ENCODE measurements at regions not wholly inside any gene's neighbourhood (a gene's known extent, or its start where the extent isn't known, plus 50 kb on each side); places are given as distances from the start of the nearest gene placed in this dataset.

GRCh38 chr20:12823734-12824133 is 185.0 kb upstream of the SPTLC3 start:
- no peaks in the 10 kb centered on the region for H3K36me3 Mint-ChIP-seq (ENCODE audit: insufficient read depth)
- no peaks in the 10 kb centered on the region for H3K4me1 Mint-ChIP-seq (ENCODE audit: low read depth)
- no peak overlapping the region for H3K4me3 Mint-ChIP-seq (ENCODE audit: low read depth)
- H3K27ac Mint-ChIP-seq = no peak overlapping the region
- TF ChIP-seq, protein P1, sequence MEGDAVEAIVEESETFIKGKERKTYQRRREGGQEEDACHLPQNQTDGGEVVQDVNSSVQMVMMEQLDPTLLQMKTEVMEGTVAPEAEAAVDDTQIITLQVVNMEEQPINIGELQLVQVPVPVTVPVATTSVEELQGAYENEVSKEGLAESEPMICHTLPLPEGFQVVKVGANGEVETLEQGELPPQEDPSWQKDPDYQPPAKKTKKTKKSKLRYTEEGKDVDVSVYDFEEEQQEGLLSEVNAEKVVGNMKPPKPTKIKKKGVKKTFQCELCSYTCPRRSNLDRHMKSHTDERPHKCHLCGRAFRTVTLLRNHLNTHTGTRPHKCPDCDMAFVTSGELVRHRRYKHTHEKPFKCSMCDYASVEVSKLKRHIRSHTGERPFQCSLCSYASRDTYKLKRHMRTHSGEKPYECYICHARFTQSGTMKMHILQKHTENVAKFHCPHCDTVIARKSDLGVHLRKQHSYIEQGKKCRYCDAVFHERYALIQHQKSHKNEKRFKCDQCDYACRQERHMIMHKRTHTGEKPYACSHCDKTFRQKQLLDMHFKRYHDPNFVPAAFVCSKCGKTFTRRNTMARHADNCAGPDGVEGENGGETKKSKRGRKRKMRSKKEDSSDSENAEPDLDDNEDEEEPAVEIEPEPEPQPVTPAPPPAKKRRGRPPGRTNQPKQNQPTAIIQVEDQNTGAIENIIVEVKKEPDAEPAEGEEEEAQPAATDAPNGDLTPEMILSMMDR (IDR thresholded peaks at IDR 0.05; ENCODE audit: unreplicated experiment) = no peak
- DNase-seq (ENCODE audit: low spot score, unreplicated experiment) = no peak
- no peaks in the 10 kb centered on the region for H3K27me3 Mint-ChIP-seq
- no peaks in the 10 kb centered on the region for H3K9me3 Mint-ChIP-seq (ENCODE audit: low read depth)

DNA sequence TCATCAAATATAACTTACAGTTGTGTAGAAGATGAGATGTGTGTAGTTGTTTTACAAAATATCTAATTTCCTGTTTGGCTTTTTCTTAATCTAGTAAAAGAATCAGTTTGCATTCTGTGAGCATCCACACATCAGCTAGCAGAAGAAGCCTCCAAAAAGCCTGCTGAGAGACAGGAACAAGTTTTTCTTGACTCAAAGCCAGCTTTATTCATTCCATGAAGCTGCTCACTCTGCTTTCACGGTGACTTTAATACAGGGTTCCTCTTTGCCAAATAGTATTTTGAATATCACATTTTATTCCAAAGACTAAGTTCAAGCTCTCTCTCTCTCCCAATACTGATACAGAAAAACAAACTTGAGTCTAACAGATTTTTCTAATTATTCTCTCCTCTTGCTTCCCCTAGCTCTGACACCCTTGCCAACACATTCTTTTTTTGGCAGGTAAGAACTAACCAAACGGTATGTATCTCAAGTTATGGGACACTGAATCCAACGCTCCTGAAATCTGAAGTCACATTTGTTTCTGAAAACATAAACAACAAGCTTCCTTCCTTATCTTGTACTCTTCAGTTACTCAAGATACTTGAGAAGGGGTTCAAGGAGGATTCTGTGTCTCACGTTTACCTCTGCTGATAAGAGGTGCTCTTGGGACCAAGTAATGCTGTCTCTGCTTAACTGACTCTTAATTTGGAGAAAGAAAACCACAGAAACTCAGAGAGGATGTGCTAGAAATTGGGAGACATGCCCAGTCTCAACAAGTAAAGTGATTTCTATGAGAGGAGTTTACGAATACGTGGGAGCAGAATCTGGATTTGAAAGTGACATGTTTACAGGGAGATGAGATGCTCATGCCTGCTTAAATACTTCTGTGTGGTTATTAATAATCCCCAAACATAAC is 184.2 kb upstream of the SPTLC3 start:
- Mint-ChIP-seq H3K9me3 (ENCODE audit: low read depth) (no peaks in the 10 kb centered on the region), H3K4me1 (ENCODE audit: low read depth) (no peaks in the 10 kb centered on the region), H3K27me3 (no peaks in the 10 kb centered on the region), H3K4me3 (ENCODE audit: low read depth) (no peak overlapping the region), H3K36me3 (ENCODE audit: insufficient read depth) (no peaks in the 10 kb centered on the region), H3K27ac (no peak overlapping the region)
- DNase-seq (ENCODE audit: low spot score, unreplicated experiment) = no peak
- TF ChIP-seq, protein P1 (IDR thresholded peaks at IDR 0.05; ENCODE audit: unreplicated experiment) = no peak

DNA sequence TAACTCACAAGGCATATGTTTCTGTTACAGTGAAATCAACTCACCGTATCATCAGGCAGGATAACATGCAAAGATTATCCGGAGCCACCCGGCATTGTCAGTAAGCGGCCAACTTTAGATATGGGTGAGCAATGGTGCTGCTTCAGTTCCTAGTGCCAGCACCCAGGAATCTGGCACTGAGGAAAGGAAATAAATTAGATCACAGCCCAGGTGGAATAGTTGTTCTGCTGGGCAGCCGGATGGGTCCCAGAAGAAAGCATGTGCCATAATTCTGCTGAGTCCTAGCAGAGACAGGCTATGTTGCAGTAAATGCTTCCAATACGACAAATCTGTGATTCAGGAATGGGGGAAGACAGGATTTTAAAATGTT is 183.6 kb upstream of the SPTLC3 start:
- Mint-ChIP-seq H3K27ac (no peak overlapping the region), H3K4me3 (ENCODE audit: low read depth) (no peak overlapping the region), H3K4me1 (ENCODE audit: low read depth) (no peaks in the 10 kb centered on the region), H3K36me3 (ENCODE audit: insufficient read depth) (no peaks in the 10 kb centered on the region), H3K9me3 (ENCODE audit: low read depth) (no peaks in the 10 kb centered on the region), H3K27me3 (no peaks in the 10 kb centered on the region)
- TF ChIP-seq, protein P1 (IDR thresholded peaks at IDR 0.05; ENCODE audit: unreplicated experiment) = no peak
- DNase-seq (ENCODE audit: low spot score, unreplicated experiment) = no peak

- no peaks in the 10 kb centered on the region for H3K27me3 Mint-ChIP-seq
- no peak for DNase-seq (ENCODE audit: low spot score, unreplicated experiment)
- no peak overlapping the region for H3K27ac Mint-ChIP-seq
- TF ChIP-seq, protein P1 (IDR thresholded peaks at IDR 0.05; ENCODE audit: unreplicated experiment) = no peak
- H3K36me3 Mint-ChIP-seq (ENCODE audit: insufficient read depth) = no peaks in the 10 kb centered on the region
- H3K9me3 Mint-ChIP-seq (ENCODE audit: low read depth) = no peaks in the 10 kb centered on the region
- no peak overlapping the region for H3K4me3 Mint-ChIP-seq (ENCODE audit: low read depth)
- no peaks in the 10 kb centered on the region for H3K4me1 Mint-ChIP-seq (ENCODE audit: low read depth)
These were observed 180.9 kb upstream of the SPTLC3 start for GRCh38 chr20:12827816-12828385.

GRCh38 chr20:12829170-12829569 is 179.6 kb upstream of the SPTLC3 start:
- H3K9me3 Mint-ChIP-seq (ENCODE audit: low read depth) = no peaks in the 10 kb centered on the region
- TF ChIP-seq, protein P1 (IDR thresholded peaks at IDR 0.05; ENCODE audit: unreplicated experiment) = no peak
- no peaks in the 10 kb centered on the region for H3K27me3 Mint-ChIP-seq
- H3K4me1 Mint-ChIP-seq (ENCODE audit: low read depth) = no peaks in the 10 kb centered on the region
- H3K27ac Mint-ChIP-seq = no peak overlapping the region
- DNase-seq (ENCODE audit: low spot score, unreplicated experiment) = no peak
- no peak overlapping the region for H3K4me3 Mint-ChIP-seq (ENCODE audit: low read depth)
- no peaks in the 10 kb centered on the region for H3K36me3 Mint-ChIP-seq (ENCODE audit: insufficient read depth)

All from progenitor cell of endocrine pancreas (in vitro differentiated cells).